Keratinocyte (primary cell): ENCODE measurements at regions not wholly inside any gene's neighbourhood (a gene's known extent, or its start where the extent isn't known, plus 50 kb on each side); places are given as distances from the start of the nearest gene placed in this dataset.
"Not testable (repeated sequence)": the region's sequence is repeated elsewhere in the genome, so short reads cannot be mapped to it uniquely, and the experiment has no call there.

Experiments used
- DNase-seq: peaks from one replicate; pipeline ENCODE4 v3.0.0-alpha.2; 2011; ENCODE audit warnings: low read depth, missing footprints, low spot score
- FAIRE-seq: peaks from 2 replicates; lab custom pipeline; 2011; peaks lifted over from hg19 to GRCh38; lab: Jason Lieb, UNC
- H2AFZ ChIP-seq: 2 replicates; pipeline ENCODE4 v1.6.0; 2012; ENCODE audit warnings: low read length, control low read depth, inconsistent platforms; ENCODE audit not compliant: control insufficient read depth
- H3K27ac ChIP-seq: 2 replicates; pipeline ENCODE4 v1.5.1; 2011; ENCODE audit warnings: low read length; ENCODE audit not compliant: control insufficient read depth, insufficient read depth
- H3K27me3 ChIP-seq: 3 replicates; pipeline ENCODE4 v1.6.0; 2011; ENCODE audit warnings: low read length; ENCODE audit not compliant: control insufficient read depth, insufficient read depth; ENCODE audit errors: extremely low read depth
- H3K36me3 ChIP-seq, 2 experiments: 2 replicates in 1 of 2; 3 replicates in 1 of 2; pipeline ENCODE4 v1.5.1; 2011; ENCODE audit warnings: low read length in 2 of 2, mild to moderate bottlenecking in 1 of 2; ENCODE audit not compliant: control insufficient read depth in 2 of 2, insufficient read depth in 2 of 2; ENCODE audit errors: extremely low read depth in 1 of 2
- H3K4me1 ChIP-seq: 3 replicates; pipeline ENCODE4 v1.5.1; 2011; ENCODE audit warnings: low read length; ENCODE audit not compliant: control insufficient read depth, insufficient read depth; ENCODE audit errors: extremely low read depth
- H3K4me2 ChIP-seq: 3 replicates; pipeline ENCODE4 v1.6.0; 2011; ENCODE audit warnings: low read depth, low read length; ENCODE audit not compliant: control insufficient read depth, insufficient read depth; ENCODE audit errors: extremely low read depth
- H3K4me3 ChIP-seq, 3 experiments: fragments of 200-600 bp in 1 of 3; sonication (generic) in 1 of 3; 2 replicates in 2 of 3; 3 replicates in 1 of 3; pipeline ENCODE4 v1.5.1; 2011 to 2016; ENCODE audit warnings: low read length in 3 of 3, mild to moderate bottlenecking in 3 of 3, control low read depth in 2 of 3, inconsistent platforms in 1 of 3, low read depth in 1 of 3, mixed read lengths in 1 of 3, mixed run types in 1 of 3, moderate library complexity in 1 of 3; ENCODE audit not compliant: control insufficient read depth in 2 of 3, insufficient read depth in 2 of 3; ENCODE audit errors: extremely low read depth in 1 of 3
- H3K79me2 ChIP-seq: 2 replicates; pipeline ENCODE4 v1.6.0; 2012; ENCODE audit warnings: low read length; ENCODE audit not compliant: control insufficient read depth, insufficient read depth
- H3K9ac ChIP-seq: 3 replicates; pipeline ENCODE4 v1.6.0; 2011; ENCODE audit warnings: low read length; ENCODE audit not compliant: control insufficient read depth, insufficient read depth; ENCODE audit errors: extremely low read depth
- H3K9me1 ChIP-seq: 3 replicates; pipeline ENCODE4 v1.6.0; 2011; ENCODE audit warnings: low read length; ENCODE audit not compliant: control insufficient read depth, insufficient read depth; ENCODE audit errors: extremely low read depth
- H3K9me3 ChIP-seq: 2 replicates; pipeline ENCODE4 v1.5.1; 2012; ENCODE audit warnings: low read depth, low read length; ENCODE audit not compliant: control insufficient read depth
- H4K20me1 ChIP-seq: 3 replicates; pipeline ENCODE4 v1.6.0; 2011; ENCODE audit warnings: low read length; ENCODE audit not compliant: control insufficient read depth, insufficient read depth; ENCODE audit errors: extremely low read depth
- EZH2 ChIP-seq: IDR thresholded peaks from one replicate; pipeline ENCODE4 v1.6.1; 2012; ENCODE audit warnings: inconsistent platforms, mild to moderate bottlenecking, low read length, moderate library complexity
- dilution Hi-C: fragments of 300-500 bp; cut with MboI; formaldehyde crosslinking; loops from one replicate; pipeline ENCODE4 v1.7.0; 2020; ENCODE audit warnings: low sequenced_read_pairs; ENCODE audit not compliant: extremely low pct_ligation_motif_present
- TF ChIP-seq, protein P1 (sequence below), 3 experiments: IDR thresholded peaks in 1 of 3; conservative IDR thresholded peaks in 1 of 3; optimal IDR thresholded peaks in 1 of 3; 2 replicates in 2 of 3; 3 replicates in 1 of 3; pipeline versions ENCODE3 to v1.5.1; 2011; ENCODE audit warnings: low read length in 3 of 3, mild to moderate bottlenecking in 3 of 3, moderate library complexity in 2 of 3, control low read depth in 1 of 3, inconsistent platforms in 1 of 3; ENCODE audit not compliant: insufficient read depth in 2 of 3; ENCODE audit errors: extremely low read depth in 1 of 3

- FAIRE-seq = no peak
Measured at GRCh38 chr2:123851281-123851680, 173.8 kb upstream of the CNTNAP5 start.

GRCh38 chr2:123853161-123853560 lies 171.9 kb upstream of the CNTNAP5 start:
- Histone ChIP-seq H3K4me1 (no peaks in the 10 kb centered on the region), H3K4me3 (no peak overlapping the region), H3K9ac (no peak overlapping the region), H3K9me1 (no peaks in the 10 kb centered on the region), H3K27ac (no peak overlapping the region), H3K79me2 (no peaks in the 10 kb centered on the region), H2AFZ (no peak overlapping the region), H3K27me3 (no peaks in the 10 kb centered on the region), H3K4me2 (no peak overlapping the region), H3K36me3 (no peaks in the 10 kb centered on the region), H4K20me1 (no peaks in the 10 kb centered on the region), H3K9me3 (peaks cover 7% of the 10 kb centered on the region)
- dilution Hi-C loops = no loop called here
- FAIRE-seq (no peak), DNase-seq (no peak)
- TF ChIP-seq, protein P1, sequence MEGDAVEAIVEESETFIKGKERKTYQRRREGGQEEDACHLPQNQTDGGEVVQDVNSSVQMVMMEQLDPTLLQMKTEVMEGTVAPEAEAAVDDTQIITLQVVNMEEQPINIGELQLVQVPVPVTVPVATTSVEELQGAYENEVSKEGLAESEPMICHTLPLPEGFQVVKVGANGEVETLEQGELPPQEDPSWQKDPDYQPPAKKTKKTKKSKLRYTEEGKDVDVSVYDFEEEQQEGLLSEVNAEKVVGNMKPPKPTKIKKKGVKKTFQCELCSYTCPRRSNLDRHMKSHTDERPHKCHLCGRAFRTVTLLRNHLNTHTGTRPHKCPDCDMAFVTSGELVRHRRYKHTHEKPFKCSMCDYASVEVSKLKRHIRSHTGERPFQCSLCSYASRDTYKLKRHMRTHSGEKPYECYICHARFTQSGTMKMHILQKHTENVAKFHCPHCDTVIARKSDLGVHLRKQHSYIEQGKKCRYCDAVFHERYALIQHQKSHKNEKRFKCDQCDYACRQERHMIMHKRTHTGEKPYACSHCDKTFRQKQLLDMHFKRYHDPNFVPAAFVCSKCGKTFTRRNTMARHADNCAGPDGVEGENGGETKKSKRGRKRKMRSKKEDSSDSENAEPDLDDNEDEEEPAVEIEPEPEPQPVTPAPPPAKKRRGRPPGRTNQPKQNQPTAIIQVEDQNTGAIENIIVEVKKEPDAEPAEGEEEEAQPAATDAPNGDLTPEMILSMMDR (optimal IDR thresholded peaks at IDR 0.05 in 1 of 3, IDR thresholded peaks at IDR 0.05 in 1 of 3, conservative IDR thresholded peaks at IDR 0.05 in 1 of 3; ENCODE audit: extremely low read depth in 1 of 3, insufficient read depth in 2 of 3, low read length in 3 of 3) = no peak
- no peak for TF ChIP-seq EZH2

More at GRCh38 chr2:123851281-123851680, 173.8 kb upstream of the CNTNAP5 start:
- H3K79me2 ChIP-seq = no peaks in the 10 kb centered on the region
- H3K9ac ChIP-seq = no peak overlapping the region
- no peak overlapping the region for H3K27ac ChIP-seq
- no peaks in the 10 kb centered on the region for H3K4me1 ChIP-seq
- no peaks in the 10 kb centered on the region for H3K27me3 ChIP-seq
- DNase-seq = no peak
- no peak overlapping the region for H2AFZ ChIP-seq
- H3K4me3 ChIP-seq = no peak overlapping the region
- TF ChIP-seq, protein P1 (optimal IDR thresholded peaks at IDR 0.05 in 1 of 3, IDR thresholded peaks at IDR 0.05 in 1 of 3, conservative IDR thresholded peaks at IDR 0.05 in 1 of 3; ENCODE audit: extremely low read depth in 1 of 3, insufficient read depth in 2 of 3, low read length in 3 of 3) = no peak
- TF ChIP-seq EZH2 = no peak
- peaks cover 7% of the 10 kb centered on the region for H3K9me3 ChIP-seq
- H3K4me2 ChIP-seq = no peak overlapping the region
- no peaks in the 10 kb centered on the region for H4K20me1 ChIP-seq
- H3K36me3 ChIP-seq = no peaks in the 10 kb centered on the region
- no peaks in the 10 kb centered on the region for H3K9me1 ChIP-seq
- dilution Hi-C loops = no loop called here

- H3K36me3 ChIP-seq, H3K9ac ChIP-seq, H3K27ac ChIP-seq, DNase-seq, H4K20me1 ChIP-seq, H3K27me3 ChIP-seq, FAIRE-seq, H2AFZ ChIP-seq, H3K4me3 ChIP-seq, H3K9me1 ChIP-seq, H3K4me1 ChIP-seq, H3K79me2 ChIP-seq, H3K4me2 ChIP-seq, H3K9me3 ChIP-seq, dilution Hi-C loops: not testable (repeated sequence)
Measured at GRCh38 chr2:123859031-123859430, 166.1 kb upstream of the CNTNAP5 start.
